ENCODE measurements at regions not wholly inside any gene's neighbourhood (a gene's known extent, or its start where the extent isn't known, plus 50 kb on each side); places are given as distances from the start of the nearest gene placed in this dataset.

DNA sequence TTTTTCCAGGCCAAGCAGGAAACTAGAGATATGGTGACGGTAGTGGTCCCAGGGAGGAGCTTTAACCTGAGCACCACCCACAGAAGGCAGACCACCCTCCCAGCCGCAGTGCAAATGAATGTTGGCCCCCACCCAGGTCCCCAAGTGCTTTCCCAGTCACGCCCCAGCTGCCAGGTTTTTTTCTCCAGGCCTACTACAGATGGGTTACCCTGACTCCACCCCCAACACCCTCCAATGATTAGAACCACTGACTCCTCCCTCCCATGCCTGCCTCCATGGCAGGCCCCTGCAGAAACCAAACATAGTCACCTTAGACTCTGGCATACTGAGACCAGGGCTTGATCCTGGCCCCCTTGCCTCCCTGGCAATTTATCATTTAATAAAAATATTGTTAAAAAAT lies 58.7 kb upstream of the CHST1 start:
- DNase-seq (ENCODE audit: low read depth in 4 of 4, low spot score in 1 of 4), result no peak

DNA sequence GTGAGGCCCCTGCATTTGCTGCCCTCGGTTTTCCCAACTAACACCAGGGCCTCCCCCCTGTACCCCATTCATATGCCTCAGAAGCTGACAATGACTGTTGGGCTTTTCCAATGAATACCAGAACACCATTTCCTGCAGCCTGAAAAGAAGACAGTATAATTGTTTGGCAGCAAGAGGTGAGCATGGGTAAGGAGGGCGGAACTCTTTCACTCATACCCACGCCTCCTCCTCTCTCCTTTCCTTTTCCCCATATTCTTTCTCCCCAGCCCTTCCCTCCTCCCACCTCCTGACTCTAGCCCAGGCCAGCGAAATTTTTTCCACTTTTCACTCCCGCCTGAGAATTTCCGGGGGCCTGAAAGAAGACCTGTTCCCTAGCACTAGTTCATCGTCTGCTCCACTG lies 58.0 kb upstream of the CHST1 start:
- no peak for DNase-seq (ENCODE audit: low read depth in 4 of 4, low spot score in 1 of 4)

DNA sequence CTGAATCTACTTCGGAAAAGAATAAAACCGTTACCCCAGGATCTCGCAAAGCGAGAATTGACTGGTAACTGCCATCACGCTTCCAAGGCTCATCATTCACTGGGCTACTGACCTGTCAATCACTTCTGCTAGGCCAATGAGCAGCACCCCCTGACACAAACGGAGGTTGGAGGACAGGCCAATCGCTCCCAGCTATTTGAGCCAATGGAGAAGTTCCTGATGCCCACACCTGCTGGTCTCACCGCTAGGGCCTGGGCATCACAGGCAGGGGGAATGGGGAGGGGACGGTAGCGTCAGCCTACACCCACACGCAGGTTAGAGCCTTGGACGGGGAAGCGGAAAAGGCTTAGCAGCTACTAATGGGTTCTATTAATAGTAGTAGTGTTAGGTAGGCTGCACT lies 56.7 kb upstream of the CHST1 start:
- DNase-seq (ENCODE audit: low read depth in 4 of 4, low spot score in 1 of 4), result no peak

DNA sequence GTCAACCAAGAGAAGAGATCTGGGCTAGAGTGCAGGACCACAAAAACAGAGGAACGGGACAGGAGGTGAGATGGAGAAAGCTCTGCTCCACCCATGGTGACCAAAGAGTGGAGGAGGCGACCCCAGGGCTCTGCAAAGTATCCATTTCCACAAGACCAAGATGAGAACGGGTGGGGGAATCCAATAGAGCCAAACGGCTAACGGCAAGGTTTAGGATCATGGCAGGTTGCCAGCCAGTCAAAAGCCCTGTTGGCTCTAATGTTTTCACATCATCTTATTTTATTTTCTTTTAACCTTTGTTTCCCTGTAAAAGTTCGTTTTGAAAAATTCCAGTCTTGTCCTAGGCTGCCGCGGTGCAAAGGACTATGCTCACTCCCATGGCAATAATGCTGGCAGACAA lies 52.1 kb upstream of the CHST1 start:
- DNase-seq (ENCODE audit: low read depth in 4 of 4, low spot score in 1 of 4), result no peak

DNA sequence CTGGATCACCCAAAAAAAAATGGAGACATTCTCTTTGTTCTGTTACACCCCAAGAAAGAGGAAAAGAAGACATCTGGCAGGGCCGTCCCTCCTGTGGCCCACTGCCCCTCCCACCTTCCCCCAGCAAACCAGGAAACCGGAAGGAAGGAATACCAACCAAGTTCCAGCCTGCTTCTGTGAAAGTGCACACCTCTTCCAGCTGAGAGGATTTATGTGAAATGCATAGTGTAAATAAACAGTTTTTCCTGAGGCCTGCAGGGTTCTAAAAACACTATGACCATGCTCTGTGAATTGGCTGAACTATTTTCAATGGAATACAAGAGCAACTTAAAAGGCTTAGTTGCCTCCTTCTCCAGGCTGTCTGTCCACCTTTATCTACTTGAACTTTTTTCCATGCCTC lies 50.0 kb upstream of the CHST1 start:
- DNase-seq (ENCODE audit: low read depth in 4 of 4, low spot score in 1 of 4), result no peak
